ENCODE measurements at regions not wholly inside any gene's neighbourhood (a gene's known extent, or its start where the extent isn't known, plus 50 kb on each side); places are given as distances from the start of the nearest gene placed in this dataset.

- TF ChIP-seq POLR2A (IDR thresholded peaks at IDR 0.05; ENCODE audit: extremely low read depth, insufficient read length) (no peak), MYC (IDR thresholded peaks at IDR 0.05; ENCODE audit: low read depth, low read length) (no peak)
- TF ChIP-seq, protein P1, sequence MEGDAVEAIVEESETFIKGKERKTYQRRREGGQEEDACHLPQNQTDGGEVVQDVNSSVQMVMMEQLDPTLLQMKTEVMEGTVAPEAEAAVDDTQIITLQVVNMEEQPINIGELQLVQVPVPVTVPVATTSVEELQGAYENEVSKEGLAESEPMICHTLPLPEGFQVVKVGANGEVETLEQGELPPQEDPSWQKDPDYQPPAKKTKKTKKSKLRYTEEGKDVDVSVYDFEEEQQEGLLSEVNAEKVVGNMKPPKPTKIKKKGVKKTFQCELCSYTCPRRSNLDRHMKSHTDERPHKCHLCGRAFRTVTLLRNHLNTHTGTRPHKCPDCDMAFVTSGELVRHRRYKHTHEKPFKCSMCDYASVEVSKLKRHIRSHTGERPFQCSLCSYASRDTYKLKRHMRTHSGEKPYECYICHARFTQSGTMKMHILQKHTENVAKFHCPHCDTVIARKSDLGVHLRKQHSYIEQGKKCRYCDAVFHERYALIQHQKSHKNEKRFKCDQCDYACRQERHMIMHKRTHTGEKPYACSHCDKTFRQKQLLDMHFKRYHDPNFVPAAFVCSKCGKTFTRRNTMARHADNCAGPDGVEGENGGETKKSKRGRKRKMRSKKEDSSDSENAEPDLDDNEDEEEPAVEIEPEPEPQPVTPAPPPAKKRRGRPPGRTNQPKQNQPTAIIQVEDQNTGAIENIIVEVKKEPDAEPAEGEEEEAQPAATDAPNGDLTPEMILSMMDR (IDR thresholded peaks at IDR 0.05; ENCODE audit: low read depth, low read length) = no peak
- TF ChIP-seq, protein P2, sequence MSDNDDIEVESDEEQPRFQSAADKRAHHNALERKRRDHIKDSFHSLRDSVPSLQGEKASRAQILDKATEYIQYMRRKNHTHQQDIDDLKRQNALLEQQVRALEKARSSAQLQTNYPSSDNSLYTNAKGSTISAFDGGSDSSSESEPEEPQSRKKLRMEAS (IDR thresholded peaks at IDR 0.05; ENCODE audit: low read depth, low read length) = no peak
- no peak overlapping the region for H3K4me3 ChIP-seq (ENCODE audit: low read depth, low read length)
- no peak for DNase-seq (ENCODE audit: low read depth)
These were observed 50.1 kb upstream of the SHANK2 start for GRCh38 chr11:71302534-71302909.

Measured in NB4 (cell line).